HG03175 (cell line): ENCODE measurements at regions not wholly inside any gene's neighbourhood (a gene's known extent, or its start where the extent isn't known, plus 50 kb on each side); places are given as distances from the start of the nearest gene placed in this dataset.

Experiments used
- ATAC-seq: cut with Tn5 transposase; IDR thresholded peaks from one replicate; pipeline ENCODE4 v1.9.1; 2021; ENCODE audit warnings: mild to moderate bottlenecking, moderate library complexity; ENCODE audit not compliant: unreplicated experiment

DNA sequence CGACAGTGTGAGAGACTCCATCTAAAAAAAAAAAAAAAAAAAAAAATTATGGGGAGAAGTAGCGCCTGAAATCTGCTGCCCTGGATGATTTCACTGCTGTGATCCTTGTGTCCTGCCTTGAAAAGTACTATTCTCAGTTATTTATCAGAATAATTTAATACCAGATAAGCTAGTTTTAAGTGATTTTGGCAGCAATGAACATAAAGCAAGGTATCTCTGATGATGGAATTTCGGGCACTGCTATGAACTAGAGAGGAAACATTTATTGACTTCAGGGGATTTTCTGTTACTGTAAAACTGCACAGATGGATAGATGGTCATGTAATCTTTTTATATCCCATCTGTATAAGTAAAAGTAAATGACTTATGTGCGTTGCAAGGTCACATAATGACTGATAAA is 619.1 kb upstream of the ANKRD30A start:
- no peak for ATAC-seq

DNA sequence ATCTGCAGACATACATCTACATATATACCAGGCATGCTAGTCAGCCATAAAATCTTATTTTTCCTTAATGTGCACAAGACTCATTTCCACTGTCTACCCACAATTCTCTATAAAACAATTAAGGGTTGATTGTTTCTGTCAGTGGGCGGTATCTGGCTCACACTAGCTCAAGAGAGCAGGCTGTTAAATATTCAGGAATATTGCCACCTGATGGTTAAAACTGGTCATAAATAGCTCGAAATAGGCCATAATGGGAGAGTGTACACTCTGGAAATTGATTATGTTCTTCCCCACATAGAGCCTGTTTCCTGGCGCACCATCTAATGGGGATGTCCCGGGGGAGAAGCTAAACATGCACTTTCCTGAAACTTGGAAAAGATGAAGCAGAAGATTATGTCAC is 620.6 kb upstream of the ANKRD30A start:
- ATAC-seq: no peak

DNA sequence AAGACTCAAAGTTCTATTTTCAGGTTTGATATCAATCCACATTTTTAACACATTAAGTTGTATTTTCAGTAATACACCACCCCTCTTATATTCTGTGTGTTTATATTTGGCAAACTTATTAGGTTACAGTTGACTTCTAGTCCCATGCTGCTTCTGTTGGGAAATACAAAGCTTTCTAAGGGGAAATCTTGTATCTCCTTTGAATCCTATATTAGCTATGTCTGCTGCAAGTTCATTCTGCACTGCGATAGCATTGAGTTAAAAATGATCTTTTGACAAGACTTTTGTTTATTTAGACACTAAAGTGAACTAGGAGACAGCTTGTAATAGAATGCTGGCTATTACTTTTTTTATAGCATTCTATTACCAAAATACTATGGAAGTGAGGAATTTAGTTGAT is 625.1 kb upstream of the ANKRD30A start:
- no peak for ATAC-seq

DNA sequence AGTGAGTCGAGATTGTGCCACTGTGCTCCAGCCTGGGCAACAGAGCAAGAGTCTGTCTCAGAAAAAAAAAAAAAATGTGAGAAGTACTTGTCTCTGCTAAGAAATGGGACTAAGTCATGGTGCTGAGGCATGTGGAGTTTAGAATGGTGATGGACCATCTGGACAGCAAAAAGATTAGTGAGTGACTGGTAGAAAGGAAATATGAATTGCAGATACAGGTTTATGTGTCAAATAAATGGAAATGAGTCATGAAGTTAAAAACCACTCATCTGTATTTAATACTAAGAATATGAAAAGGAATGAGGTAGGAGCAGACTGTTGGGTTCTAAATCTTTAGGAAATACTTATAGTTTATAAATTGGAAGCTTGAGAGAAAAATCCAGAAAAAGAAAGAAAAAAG is 625.7 kb upstream of the ANKRD30A start:
- ATAC-seq: no peak

DNA sequence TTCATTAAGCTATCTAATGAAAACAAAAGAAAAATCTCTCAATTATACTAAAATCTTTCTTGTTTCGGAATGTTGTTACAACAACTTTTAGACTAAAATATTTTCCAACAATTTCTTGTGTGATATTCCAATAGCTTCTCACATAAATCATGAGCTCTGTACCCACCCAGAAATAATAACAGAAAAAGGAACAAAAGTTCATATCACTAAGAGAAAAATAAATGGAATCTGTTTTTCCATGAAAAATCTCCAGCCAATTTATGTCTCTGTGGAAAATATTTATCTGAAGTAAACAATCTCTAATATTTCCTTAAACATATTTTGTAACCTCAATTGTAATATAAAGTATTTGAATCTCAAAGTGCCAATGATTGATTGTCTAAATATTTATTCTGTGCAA is 628.6 kb upstream of the ANKRD30A start:
- ATAC-seq: no peak

DNA sequence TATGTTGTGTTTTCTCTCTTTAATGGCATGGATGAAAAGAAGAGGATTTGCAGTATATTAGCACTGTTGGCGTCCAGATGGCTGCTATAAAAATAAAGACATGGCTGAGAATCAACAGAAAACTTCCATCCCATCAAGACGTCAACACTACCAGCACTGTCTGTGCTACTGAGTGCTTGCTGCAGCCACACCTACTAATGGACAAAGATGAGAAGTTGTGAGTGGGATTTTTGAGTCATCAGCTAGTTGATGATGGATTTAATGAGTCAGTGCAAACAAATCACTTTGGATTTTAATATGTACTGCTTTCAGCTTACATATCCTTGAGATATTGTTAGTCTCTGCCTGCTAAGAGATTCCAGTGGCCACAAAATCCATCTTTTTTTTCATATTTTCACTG is 631.0 kb upstream of the ANKRD30A start:
- no peak for ATAC-seq

DNA sequence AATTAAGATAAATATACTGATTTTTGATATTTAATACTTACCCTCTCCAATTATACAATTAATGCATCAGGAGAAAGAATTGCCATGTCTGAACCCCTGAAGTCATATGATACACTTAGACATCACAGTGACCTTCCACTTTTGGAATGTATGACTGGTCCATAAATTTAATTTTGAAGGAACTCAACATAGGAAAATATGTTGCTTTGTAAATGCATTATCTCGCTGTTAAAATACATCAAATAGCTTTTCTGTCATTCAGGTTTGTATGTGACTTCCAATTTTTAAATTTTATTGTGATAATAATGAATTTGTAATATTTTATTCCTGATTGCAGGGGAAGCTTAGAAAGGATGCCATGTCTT is 631.9 kb upstream of the ANKRD30A start:
- ATAC-seq: no peak

DNA sequence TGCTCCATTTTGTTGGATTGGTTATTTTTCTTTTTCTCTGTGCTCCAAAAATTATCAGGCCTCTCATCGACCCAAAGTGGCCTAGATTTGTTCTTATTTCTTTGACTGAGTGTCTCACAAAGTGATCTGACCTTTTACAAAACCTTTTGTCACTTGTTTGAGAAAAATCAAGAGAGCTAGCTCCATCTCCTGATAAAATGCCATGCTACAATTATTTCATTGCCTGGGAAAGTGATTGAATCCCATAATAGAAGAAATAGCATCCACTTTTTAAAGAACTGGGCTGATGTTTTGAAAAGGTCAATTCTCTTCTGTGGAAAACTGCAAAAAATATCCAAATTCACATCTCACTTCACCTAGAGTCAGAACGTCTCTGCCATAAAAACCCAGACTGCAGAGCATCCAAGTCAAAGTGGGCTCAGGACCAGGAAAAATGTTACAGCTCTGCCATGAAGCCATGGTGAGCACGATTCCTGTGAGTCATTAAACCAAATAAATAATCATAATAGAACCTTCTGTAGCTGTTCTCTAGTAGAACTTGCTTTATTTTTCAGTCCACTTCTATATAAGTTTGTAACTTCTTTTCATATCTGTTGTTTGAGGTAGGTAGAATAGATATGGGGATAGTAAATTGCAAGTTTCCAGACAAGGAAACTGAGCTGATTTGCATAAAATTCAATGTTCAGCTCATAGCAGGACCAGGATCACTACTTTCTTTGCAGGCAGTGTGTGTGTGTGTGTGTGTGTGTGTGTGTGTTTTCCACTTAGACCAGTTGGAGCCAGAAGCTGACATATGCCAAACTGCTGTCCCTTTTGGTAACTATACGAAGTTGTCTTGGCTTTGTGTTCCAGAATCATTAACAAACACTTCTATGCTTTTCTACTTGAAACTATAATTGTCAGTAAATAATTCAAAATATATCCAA is 632.5 kb upstream of the ANKRD30A start:
- ATAC-seq: no peak

DNA sequence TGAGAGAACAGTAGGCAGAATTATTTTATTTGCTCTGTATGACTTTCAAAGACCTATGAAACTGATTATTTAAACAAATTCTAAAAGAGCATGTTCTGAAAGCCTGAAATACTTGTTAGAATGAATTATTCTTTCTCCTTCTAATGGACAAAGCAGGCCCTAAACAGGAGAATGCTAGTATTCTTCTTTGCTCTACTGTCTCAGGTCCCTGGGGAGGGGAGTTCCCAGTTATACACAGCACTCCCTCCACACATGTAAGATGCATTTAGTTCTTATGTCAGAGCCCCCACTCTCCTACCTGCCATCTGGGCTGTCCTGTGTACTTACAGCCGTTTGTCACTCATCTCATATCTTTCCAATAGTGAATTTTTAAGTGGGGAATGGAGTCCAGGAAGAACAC is 633.5 kb upstream of the ANKRD30A start:
- ATAC-seq: no peak

DNA sequence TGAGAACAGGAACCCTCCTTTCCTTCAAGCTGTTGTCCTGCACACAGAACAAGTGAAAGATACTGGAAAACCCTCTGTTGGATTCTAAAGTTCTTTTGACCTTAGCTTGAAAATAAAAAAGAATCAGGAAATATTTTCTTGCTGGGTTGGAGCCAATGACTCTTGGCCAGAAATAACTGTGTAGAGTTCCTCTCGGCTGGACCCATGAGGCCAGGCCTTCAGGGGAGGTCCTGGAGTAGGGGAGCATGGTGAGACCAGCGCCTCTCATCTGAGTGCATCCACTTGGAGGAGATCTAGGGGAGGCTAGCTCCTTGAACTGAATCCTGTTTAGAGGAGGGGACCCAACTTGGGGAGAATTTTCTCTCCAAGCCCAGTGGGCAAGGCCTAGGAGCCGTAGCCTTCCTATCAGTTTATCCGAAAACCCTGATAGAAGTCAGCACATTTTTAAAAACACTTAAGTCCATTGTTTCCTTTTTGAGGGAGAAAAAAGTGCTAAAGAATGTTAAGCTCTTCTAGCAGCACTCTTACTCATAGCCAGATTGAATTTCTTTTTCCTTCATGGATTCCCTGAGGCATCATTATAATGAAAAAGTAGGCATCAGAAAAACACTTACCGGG is 635.7 kb upstream of the ANKRD30A start:
- ATAC-seq: no peak

DNA sequence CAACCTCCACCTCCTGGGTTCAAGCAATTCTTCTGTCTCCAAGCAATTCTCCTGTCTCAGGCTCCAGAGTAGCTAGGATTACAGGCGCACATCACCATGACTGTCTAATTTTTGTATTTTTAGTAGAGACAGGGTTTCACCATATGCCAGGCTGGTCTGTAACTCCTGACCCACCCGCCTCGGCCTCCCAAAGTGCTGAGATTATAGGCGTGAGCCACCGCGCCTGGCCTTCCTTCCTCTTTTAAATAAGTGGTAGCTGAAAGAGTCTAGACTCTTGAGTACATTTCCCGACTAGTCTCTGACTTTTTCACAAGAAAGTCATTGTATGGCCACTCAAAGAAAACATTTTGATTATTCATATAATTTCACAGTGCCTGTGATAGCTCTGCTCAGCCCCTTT is 636.2 kb upstream of the ANKRD30A start:
- ATAC-seq: no peak

DNA sequence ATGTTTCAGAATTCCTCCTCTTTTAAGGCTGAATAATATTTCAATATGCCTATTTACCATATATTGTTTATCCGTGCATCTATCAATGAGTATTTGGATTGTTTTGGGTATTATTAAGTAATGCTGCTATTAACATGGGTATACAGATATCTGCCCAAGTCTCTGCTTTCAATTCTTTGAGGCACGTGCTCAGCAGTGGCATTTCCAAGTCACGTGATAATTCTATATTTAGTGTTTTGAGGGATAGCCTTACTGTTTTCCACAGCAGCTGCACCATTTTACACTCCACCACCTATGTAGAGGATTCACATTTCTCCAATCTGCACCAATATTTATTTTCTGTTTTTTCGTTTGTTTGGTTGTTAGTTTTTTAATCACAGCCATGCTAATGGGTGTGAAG is 636.8 kb upstream of the ANKRD30A start:
- ATAC-seq: no peak

DNA sequence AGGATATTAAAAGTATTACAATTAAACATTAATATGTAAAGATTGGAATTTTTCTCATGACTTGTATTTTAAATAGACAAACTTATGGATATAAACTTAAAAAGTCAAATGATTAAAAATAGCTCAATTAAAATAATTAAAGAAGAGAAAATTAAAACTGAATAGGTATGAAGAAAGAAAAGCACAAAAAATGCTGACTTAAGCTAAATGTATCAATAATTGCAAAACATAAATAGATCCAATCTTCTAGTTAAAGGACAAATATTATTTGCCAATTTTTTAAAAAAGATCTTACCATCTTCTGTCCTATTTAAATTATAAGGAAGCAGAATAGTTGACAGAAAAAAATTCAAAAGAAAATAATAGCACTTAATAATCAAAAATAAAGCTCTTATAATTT is 646.3 kb upstream of the ANKRD30A start:
- no peak for ATAC-seq

DNA sequence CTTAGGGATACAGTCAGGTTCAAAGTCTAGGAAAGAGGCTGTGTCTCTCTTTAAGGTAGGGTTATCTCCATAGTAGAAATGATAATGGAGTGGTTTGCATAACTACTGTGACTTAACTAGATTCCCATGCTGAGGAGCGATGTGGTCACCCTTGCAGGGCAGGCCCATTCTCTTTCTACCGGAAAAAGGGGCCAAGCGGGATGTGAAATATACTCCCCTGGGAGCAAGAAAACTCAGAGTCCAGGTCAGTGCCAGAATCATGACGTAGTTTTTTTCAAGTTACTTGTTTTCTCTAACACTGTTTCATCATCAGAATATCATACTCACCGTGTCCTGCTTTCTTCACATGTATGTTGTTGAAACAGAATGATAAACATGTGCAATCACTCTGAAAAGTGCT is 649.0 kb upstream of the ANKRD30A start:
- ATAC-seq: no peak

DNA sequence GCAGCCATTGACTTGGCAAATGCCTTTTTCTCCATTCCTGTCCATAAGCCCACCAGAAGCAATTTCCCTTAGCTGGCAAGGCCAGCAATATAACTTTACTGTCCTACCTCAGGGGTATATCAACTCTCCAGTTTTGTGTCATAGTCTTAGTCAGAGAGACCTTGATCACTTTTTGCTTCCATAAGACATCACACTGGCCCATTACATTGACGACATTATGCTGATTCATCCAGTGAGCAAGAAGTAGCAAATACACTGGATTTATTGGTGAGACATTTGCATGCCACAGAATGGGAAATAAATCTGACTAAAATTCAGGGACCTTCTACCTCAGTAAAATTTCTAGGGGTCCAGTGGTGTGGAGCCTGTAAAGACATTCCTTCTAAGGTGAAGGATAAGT is 649.7 kb upstream of the ANKRD30A start:
- ATAC-seq: no peak

DNA sequence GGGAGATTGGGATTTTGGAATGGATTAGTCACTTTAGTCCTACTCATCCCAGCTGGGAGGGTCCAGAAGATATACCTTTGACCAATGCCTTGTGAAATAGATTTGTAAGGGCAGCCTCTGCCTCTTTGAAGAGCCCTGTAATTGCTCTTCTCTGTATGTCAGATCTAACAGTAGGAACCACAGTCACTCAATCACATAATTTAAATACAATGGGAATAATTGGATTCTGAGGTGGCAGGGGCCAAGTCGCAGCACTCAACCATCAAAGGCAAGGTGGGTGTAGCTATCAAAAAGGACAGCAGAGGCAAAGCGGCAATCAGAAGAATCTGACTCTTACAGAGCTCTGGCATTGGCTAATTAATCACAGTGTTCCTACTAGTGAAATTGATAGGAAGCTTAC is 650.9 kb upstream of the ANKRD30A start:
- no peak for ATAC-seq

DNA sequence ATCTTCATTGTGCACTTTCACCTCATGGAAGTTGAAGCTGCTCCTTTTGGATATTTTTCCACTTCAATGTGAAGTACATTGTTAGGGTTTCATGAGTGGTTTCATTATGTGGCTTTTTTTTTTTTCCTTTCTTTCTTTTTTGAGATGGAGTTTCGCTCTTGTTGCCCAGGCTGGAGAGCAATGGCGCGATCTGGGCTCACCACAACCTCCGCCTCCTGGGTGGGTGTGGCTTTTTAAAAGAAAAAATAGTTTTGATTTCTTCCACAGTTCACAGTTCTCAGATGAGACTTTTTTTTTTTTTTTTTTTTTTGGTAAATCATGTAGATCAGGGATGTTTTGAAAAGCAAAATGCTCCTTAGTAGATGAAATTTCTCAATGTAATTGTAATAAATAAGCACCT is 652.3 kb upstream of the ANKRD30A start:
- ATAC-seq: no peak

DNA sequence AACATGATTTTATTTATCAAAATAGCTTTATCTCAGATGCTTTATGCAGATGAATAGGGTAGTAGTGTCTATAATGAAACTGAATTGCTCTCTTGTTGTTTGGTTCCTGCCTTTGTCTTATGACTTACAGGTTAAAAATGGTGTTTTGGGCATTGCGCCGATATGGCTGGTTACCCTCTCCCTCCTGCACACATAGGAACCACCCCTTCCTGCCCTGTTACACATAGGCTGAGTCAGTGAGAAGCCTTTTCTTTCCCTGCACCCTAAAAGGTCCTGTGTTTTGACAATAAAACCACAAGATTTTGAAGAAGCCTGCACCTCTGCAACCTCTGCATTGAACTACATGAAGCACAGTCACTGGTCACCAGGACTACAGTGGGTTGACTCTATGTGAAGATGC is 655.8 kb upstream of the ANKRD30A start:
- no peak for ATAC-seq

DNA sequence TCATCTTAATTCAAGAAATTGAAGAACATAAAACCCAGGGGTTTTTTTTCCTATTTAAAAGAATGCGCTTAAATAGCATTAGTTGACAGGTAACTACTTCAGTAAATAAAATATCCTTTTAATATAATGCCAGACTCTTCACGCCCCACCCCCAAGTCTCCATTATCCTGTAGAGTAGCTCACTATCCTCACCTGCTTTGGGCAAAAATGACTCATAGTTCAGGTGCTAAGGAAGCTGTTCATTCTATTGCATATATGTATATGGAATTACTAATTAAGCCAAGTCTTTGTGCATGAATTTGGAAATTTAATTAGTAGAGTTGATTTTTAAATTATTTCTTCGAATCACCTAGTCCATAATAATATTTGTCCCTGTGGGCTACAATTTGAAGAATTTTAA is 656.8 kb upstream of the ANKRD30A start:
- ATAC-seq: no peak

DNA sequence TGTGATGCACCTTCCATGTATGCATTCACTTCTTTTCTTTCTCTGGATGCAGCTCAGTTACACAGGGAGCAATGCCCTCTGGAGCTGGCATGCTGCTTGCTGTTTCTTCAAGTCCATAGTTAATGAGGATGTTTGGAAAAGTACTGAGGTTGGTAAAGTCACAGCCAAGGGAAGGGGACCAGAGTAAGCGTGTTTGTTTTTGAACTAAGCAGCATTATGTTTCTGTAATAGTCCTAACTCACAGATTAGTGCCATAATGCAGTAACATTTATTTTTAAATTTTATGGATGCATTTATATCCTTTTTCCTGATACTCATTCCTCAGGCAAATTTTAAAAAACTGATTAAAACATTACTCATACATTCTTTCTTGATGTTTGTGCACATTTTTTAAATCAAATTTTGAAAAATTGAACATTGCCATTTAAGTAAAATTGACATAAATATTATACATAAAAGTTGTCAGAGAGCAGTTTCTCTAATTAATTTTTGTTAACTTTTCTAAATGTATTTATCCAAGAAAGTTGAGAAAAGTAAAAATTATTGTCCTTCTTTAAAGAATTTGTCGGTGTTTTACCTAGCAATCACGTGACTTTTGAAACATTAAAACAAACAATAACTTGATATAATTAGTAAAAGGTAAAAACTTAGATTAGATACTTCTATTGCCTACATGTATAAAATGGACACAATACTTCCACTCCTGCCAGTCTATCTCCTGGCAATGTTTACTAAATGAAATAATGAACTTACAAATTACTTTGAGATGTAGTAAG is 659.6 kb upstream of the ANKRD30A start:
- ATAC-seq: no peak

DNA sequence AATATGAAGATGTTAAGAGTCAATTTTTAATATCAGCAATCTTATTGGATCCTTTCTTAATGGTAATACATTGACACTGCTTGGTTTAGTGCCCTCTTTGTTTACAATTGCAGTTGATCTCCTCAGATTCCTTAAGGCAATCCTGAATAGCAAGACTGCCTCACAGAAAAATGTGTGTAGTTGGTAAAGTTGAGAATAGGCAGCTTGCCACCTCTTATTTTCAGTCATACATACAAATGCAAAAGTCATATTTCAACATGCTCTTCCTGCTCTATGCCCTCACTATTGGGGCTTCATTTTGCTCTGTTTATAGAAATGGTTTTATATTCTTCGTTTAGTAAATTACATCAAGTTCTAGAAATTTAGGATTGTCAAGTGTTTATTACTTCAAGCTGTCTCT is 661.1 kb upstream of the ANKRD30A start:
- no peak for ATAC-seq

DNA sequence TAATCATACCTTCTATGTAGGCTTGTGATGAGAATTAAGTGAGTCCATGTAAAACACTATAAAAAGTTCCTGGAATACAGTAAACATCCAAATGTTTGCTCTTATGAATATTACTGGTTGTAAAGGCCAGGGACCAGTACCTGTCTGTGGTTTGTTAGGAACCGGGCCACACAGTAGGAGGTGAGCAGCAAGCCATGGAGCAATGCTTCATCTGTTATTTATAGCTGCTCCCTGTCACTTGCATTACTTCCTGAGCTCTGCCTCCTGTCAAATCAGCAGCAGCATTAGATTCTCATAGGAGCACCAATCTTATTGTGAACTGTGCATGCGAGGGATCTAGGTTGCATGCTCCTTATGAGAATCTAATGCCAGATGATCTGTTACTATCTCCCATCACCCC is 662.0 kb upstream of the ANKRD30A start:
- ATAC-seq: no peak
